ENCODE measurements at regions not wholly inside any gene's neighbourhood (a gene's known extent, or its start where the extent isn't known, plus 50 kb on each side); places are given as distances from the start of the nearest gene placed in this dataset.

DNA sequence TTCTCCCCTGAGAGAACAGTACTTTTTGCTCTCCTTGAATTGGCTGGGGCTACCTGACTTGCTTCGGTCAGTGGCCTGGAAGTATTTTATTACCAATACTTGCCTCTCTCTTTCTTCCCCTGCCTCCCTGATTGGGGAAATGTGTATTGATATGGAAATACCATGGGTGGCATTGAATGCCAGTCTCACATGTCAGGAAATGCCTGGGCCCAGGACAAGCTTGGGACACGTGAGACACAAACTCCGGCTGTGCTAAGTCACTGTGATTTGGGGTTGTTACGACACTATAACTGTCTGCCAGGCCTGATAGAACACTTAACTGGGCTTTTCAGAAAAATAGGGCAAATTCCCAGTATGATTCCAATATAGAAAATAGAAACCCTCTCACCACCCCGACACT is 238.3 kb downstream of the GADD45G start (continued):
- TF ChIP-seq, protein P1, sequence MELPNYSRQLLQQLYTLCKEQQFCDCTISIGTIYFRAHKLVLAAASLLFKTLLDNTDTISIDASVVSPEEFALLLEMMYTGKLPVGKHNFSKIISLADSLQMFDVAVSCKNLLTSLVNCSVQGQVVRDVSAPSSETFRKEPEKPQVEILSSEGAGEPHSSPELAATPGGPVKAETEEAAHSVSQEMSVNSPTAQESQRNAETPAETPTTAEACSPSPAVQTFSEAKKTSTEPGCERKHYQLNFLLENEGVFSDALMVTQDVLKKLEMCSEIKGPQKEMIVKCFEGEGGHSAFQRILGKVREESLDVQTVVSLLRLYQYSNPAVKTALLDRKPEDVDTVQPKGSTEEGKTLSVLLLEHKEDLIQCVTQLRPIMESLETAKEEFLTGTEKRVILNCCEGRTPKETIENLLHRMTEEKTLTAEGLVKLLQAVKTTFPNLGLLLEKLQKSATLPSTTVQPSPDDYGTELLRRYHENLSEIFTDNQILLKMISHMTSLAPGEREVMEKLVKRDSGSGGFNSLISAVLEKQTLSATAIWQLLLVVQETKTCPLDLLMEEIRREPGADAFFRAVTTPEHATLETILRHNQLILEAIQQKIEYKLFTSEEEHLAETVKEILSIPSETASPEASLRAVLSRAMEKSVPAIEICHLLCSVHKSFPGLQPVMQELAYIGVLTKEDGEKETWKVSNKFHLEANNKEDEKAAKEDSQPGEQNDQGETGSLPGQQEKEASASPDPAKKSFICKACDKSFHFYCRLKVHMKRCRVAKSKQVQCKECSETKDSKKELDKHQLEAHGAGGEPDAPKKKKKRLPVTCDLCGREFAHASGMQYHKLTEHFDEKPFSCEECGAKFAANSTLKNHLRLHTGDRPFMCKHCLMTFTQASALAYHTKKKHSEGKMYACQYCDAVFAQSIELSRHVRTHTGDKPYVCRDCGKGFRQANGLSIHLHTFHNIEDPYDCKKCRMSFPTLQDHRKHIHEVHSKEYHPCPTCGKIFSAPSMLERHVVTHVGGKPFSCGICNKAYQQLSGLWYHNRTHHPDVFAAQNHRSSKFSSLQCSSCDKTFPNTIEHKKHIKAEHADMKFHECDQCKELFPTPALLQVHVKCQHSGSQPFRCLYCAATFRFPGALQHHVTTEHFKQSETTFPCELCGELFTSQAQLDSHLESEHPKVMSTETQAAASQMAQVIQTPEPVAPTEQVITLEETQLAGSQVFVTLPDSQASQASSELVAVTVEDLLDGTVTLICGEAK (IDR thresholded peaks at IDR 0.05; ENCODE audit: borderline replicate concordance) = no peak
- TF ChIP-seq HCFC1 (IDR thresholded peaks at IDR 0.05; ENCODE audit: low read length) = no peak

DNA sequence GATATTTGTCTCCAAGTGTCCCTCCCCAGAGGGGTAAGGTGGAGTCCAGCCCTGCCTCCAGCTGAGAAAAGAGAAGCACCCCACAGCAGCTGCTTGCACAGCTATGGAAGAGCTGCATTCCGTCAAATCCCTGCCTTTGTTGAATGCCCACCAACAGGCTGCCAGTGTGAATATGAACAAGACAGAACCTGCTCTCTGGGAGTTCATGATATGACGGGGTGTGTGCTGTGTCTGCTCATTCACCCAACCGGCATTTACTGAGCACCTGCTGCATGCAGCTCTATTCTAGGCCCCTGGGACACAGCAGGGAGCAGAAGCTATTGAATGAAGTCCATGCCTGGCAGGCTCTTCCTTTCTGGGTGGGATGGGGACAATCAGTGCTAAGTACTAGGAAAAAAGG is 238.8 kb downstream of the GADD45G start:
- Histone ChIP-seq H3K4me2 (ENCODE audit: control insufficient read depth, insufficient read depth) (no peak overlapping the region), H3K79me2 (ENCODE audit: control insufficient read depth, insufficient read depth, low read length) (no peaks in the 10 kb centered on the region), H2AFZ (ENCODE audit: control insufficient read depth, low read depth, low read length) (no peak overlapping the region), H4K20me1 (ENCODE audit: control insufficient read depth, insufficient read depth) (no peaks in the 10 kb centered on the region), H3K36me3 (ENCODE audit: control insufficient read depth in 2 of 2, insufficient read depth in 2 of 2, low read length in 1 of 2) (no peaks in the 10 kb centered on the region), H3K9ac (ENCODE audit: control insufficient read depth, insufficient read depth, low read length) (no peak overlapping the region), H3K9me3 (replicated peaks; ENCODE audit: control insufficient read depth, insufficient read depth, low read length) (no peaks in the 10 kb centered on the region), H3K27ac (ENCODE audit: control insufficient read depth, insufficient read depth) (no peak overlapping the region), H3K27me3 (replicated peaks in 1 of 2; ENCODE audit: control insufficient read depth in 2 of 2, insufficient read depth in 2 of 2, low read length in 1 of 2) (no peaks in the 10 kb centered on the region; a peak in 1 of 4 replicates), H3K4me3 (no peak overlapping the region), H3K4me1 (ENCODE audit: control insufficient read depth, insufficient read depth, low read length) (no peaks in the 10 kb centered on the region)
- FAIRE-seq (no peak), DNase-seq (ENCODE audit: low read depth, low spot score) (no peak), ATAC-seq (no peak)
- no TSS peak for BruUV-seq (replicated peaks)
- WGBS (ENCODE audit: insufficient coverage, insufficient replicate concordance, low lambda C conversion rate, missing lambda C conversion rate) = 31% methylated on average over 3 of the region's 3 CpGs
- POLR2A ChIA-PET = no interaction called here
- RAD21 ChIA-PET (ENCODE audit: unreplicated experiment) = no interaction called here
- in situ Hi-C loops (cut with MboI) = no loop called here
- SMC1A ChIA-PET (ENCODE audit: uncharacterized antibody, unreplicated experiment) = interaction anchor here (0.8 to 1.1 kb wide), 2 partner anchors 241 to 430 kb away, joined by 3 read pairs; no protein-coding TSS in a partner anchor
- intact Hi-C loops (cut with micrococcal nuclease; ENCODE audit: unreplicated experiment) = no loop called here
- CTCF ChIA-PET = no interaction called here
- TF ChIP-seq, protein P2, sequence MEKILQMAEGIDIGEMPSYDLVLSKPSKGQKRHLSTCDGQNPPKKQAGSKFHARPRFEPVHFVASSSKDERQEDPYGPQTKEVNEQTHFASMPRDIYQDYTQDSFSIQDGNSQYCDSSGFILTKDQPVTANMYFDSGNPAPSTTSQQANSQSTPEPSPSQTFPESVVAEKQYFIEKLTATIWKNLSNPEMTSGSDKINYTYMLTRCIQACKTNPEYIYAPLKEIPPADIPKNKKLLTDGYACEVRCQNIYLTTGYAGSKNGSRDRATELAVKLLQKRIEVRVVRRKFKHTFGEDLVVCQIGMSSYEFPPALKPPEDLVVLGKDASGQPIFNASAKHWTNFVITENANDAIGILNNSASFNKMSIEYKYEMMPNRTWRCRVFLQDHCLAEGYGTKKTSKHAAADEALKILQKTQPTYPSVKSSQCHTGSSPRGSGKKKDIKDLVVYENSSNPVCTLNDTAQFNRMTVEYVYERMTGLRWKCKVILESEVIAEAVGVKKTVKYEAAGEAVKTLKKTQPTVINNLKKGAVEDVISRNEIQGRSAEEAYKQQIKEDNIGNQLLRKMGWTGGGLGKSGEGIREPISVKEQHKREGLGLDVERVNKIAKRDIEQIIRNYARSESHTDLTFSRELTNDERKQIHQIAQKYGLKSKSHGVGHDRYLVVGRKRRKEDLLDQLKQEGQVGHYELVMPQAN (conservative IDR thresholded peaks at IDR 0.05) = no peak
- TF ChIP-seq JUND (IDR thresholded peaks at IDR 0.05; ENCODE audit: low read depth, low read length) (no peak), RBBP5 (conservative IDR thresholded peaks at IDR 0.05) (no peak), POLR2A (IDR thresholded peaks at IDR 0.05; ENCODE audit: low read depth, low read length) (no peak), KLF5 (IDR thresholded peaks at IDR 0.05; ENCODE audit: partially characterized antibody) (no peak), SP1 (IDR thresholded peaks at IDR 0.05; ENCODE audit: low read depth, low read length) (no peak), BRCA1 (IDR thresholded peaks at IDR 0.05; ENCODE audit: low read depth, low read length) (no peak)
- TF ChIP-seq, protein P1 (IDR thresholded peaks at IDR 0.05; ENCODE audit: borderline replicate concordance) = no peak
- TF ChIP-seq, protein P3, sequence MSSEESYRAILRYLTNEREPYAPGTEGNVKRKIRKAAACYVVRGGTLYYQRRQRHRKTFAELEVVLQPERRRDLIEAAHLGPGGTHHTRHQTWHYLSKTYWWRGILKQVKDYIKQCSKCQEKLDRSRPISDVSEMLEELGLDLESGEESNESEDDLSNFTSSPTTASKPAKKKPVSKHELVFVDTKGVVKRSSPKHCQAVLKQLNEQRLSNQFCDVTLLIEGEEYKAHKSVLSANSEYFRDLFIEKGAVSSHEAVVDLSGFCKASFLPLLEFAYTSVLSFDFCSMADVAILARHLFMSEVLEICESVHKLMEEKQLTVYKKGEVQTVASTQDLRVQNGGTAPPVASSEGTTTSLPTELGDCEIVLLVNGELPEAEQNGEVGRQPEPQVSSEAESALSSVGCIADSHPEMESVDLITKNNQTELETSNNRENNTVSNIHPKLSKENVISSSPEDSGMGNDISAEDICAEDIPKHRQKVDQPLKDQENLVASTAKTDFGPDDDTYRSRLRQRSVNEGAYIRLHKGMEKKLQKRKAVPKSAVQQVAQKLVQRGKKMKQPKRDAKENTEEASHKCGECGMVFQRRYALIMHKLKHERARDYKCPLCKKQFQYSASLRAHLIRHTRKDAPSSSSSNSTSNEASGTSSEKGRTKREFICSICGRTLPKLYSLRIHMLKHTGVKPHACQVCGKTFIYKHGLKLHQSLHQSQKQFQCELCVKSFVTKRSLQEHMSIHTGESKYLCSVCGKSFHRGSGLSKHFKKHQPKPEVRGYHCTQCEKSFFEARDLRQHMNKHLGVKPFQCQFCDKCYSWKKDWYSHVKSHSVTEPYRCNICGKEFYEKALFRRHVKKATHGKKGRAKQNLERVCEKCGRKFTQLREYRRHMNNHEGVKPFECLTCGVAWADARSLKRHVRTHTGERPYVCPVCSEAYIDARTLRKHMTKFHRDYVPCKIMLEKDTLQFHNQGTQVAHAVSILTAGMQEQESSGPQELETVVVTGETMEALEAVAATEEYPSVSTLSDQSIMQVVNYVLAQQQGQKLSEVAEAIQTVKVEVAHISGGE (CRISPR knock-in tag; IDR thresholded peaks at IDR 0.05) = no peak
